ENCODE measurements at regions not wholly inside any gene's neighbourhood (a gene's known extent, or its start where the extent isn't known, plus 50 kb on each side); places are given as distances from the start of the nearest gene placed in this dataset.
"Not testable (repeated sequence)": the region's sequence is repeated elsewhere in the genome, so short reads cannot be mapped to it uniquely, and the experiment has no call there.

DNA sequence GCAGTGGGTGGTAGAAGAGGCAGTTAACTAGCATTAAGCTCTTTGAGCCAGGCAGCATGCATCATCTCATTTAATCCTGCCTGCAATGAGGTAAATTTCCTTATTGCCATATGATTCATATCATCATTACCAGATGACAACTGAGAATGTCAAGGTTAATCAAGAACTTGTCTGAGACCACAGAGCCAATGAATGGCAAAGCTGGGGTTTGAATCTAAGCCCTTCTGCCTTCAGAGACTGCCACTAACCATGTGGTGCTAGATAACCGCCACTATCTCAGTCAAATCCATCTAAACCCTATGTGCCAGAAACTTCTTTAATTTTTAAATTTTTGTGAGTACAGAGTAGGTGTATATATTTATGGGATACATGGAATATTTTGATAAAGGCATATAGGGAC, 77.8 kb upstream of the GRIP1 start (continued):
- TF ChIP-seq, protein P1, sequence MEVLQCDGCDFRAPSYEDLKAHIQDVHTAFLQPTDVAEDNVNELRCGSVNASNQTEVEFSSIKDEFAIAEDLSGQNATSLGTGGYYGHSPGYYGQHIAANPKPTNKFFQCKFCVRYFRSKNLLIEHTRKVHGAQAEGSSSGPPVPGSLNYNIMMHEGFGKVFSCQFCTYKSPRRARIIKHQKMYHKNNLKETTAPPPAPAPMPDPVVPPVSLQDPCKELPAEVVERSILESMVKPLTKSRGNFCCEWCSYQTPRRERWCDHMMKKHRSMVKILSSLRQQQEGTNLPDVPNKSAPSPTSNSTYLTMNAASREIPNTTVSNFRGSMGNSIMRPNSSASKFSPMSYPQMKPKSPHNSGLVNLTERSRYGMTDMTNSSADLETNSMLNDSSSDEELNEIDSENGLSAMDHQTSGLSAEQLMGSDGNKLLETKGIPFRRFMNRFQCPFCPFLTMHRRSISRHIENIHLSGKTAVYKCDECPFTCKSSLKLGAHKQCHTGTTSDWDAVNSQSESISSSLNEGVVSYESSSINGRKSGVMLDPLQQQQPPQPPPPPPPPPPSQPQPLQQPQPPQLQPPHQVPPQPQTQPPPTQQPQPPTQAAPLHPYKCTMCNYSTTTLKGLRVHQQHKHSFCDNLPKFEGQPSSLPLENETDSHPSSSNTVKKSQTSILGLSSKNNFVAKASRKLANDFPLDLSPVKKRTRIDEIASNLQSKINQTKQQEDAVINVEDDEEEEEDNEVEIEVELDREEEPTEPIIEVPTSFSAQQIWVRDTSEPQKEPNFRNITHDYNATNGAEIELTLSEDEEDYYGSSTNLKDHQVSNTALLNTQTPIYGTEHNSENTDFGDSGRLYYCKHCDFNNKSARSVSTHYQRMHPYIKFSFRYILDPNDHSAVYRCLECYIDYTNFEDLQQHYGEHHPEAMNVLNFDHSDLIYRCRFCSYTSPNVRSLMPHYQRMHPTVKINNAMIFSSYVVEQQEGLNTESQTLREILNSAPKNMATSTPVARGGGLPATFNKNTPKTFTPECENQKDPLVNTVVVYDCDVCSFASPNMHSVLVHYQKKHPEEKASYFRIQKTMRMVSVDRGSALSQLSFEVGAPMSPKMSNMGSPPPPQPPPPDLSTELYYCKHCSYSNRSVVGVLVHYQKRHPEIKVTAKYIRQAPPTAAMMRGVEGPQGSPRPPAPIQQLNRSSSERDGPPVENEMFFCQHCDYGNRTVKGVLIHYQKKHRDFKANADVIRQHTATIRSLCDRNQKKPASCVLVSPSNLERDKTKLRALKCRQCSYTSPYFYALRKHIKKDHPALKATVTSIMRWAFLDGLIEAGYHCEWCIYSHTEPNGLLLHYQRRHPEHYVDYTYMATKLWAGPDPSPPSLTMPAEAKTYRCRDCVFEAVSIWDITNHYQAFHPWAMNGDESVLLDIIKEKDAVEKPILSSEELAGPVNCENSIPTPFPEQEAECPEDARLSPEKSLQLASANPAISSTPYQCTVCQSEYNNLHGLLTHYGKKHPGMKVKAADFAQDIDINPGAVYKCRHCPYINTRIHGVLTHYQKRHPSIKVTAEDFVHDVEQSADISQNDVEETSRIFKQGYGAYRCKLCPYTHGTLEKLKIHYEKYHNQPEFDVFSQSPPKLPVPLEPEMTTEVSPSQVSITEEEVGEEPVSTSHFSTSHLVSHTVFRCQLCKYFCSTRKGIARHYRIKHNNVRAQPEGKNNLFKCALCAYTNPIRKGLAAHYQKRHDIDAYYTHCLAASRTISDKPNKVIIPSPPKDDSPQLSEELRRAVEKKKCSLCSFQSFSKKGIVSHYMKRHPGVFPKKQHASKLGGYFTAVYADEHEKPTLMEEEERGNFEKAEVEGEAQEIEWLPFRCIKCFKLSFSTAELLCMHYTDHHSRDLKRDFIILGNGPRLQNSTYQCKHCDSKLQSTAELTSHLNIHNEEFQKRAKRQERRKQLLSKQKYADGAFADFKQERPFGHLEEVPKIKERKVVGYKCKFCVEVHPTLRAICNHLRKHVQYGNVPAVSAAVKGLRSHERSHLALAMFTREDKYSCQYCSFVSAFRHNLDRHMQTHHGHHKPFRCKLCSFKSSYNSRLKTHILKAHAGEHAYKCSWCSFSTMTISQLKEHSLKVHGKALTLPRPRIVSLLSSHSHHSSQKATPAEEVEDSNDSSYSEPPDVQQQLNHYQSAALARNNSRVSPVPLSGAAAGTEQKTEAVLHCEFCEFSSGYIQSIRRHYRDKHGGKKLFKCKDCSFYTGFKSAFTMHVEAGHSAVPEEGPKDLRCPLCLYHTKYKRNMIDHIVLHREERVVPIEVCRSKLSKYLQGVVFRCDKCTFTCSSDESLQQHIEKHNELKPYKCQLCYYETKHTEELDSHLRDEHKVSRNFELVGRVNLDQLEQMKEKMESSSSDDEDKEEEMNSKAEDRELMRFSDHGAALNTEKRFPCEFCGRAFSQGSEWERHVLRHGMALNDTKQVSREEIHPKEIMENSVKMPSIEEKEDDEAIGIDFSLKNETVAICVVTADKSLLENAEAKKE (CRISPR knock-in tag; IDR thresholded peaks at IDR 0.05): no peak
- TF ChIP-seq ZNF331 (CRISPR knock-in tag; IDR thresholded peaks at IDR 0.05; ENCODE audit: low read depth): no peak

DNA sequence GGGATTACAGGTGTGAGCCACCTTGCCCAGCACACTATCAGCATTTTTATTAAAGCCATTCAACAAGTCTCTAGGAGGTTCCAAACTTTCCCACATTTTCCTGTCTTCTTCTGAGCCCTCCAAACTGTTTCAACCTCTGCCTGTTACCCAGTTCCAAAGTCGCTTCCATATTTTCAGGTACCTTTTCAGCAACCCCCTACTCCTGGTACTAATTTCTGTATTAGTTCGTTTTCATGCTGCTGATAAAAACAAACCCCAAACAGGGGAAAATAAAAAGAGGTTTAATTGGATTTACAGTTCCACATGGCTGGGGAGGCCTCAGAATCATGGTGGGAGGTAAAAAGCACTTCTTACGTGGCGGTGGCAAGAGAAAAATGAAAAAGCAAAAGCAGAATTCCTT, 81.2 kb upstream of the GRIP1 start:
- H3K4me2 ChIP-seq; ATAC-seq; H2AFZ ChIP-seq; DNase-seq (ENCODE audit: low spot score); H4K20me1 ChIP-seq (replicated peaks; ENCODE audit: insufficient read depth); H3K27ac Mint-ChIP-seq; H3K4me3 ChIP-seq; H3K27me3 Mint-ChIP-seq (ENCODE audit: insufficient read depth, low read depth, poor library complexity); H3K79me2 ChIP-seq (replicated peaks; ENCODE audit: insufficient read depth); H3K4me1 ChIP-seq (ENCODE audit: insufficient read depth); H3K9me2 ChIP-seq (ENCODE audit: insufficient read depth); H3K36me3 ChIP-seq (ENCODE audit: insufficient read depth); H3K4me3 Mint-ChIP-seq; H3K27me3 ChIP-seq (ENCODE audit: insufficient read depth); H3K4me1 Mint-ChIP-seq; H3F3A ChIP-seq (replicated peaks; ENCODE audit: low read depth); H3K27ac ChIP-seq (ENCODE audit: low read depth): not testable (repeated sequence)
- peaks cover 18% of the 10 kb centered on the region for H3K36me3 Mint-ChIP-seq (ENCODE audit: low read depth)
- peaks cover 18% of the 10 kb centered on the region for H3K9me3 Mint-ChIP-seq

DNA sequence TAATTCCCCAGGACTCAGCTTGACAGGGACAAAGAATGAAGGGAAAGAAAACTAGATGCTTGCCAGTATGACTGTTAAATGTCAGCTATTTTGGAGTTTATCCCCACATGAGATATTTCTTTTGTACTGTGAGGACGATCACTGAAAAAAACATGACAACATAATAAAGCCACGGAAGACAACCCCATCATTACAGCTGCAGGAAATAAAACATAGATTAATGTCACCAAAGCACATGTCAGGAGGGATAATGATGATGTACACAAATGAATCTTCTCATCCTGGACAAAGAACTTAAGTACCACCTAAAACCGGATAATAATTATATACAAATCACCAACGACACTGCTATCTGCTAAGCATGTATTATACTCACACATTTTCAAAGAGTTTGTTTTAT, 84.6 kb upstream of the GRIP1 start:
- Histone ChIP-seq H3F3A (replicated peaks; ENCODE audit: low read depth) (no peaks in the 10 kb centered on the region), H3K36me3 (ENCODE audit: insufficient read depth) (no peaks in the 10 kb centered on the region), H3K4me1 (ENCODE audit: insufficient read depth) (no peaks in the 10 kb centered on the region), H3K9me2 (ENCODE audit: insufficient read depth) (peaks cover 10% of the 10 kb centered on the region; the same call in 1 of the 2 replicates), H2AFZ (no peak overlapping the region), H3K27me3 (ENCODE audit: insufficient read depth) (no peaks in the 10 kb centered on the region), H3K4me2 (no peak overlapping the region), H3K27ac (ENCODE audit: low read depth) (no peak overlapping the region), H3K4me3 (no peak overlapping the region), H3K79me2 (replicated peaks; ENCODE audit: insufficient read depth) (no peaks in the 10 kb centered on the region), H4K20me1 (replicated peaks; ENCODE audit: insufficient read depth) (no peaks in the 10 kb centered on the region)
- Mint-ChIP-seq H3K9me3 (peaks cover 18% of the 10 kb centered on the region), H3K4me3 (no peak overlapping the region), H3K36me3 (ENCODE audit: low read depth) (peaks cover 18% of the 10 kb centered on the region), H3K27me3 (ENCODE audit: insufficient read depth, low read depth, poor library complexity) (no peaks in the 10 kb centered on the region), H3K4me1 (peaks cover 16% of the 10 kb centered on the region), H3K27ac (no peak overlapping the region)
- ATAC-seq (no peak), DNase-seq (ENCODE audit: low spot score) (no peak)
- no peak for TF ChIP-seq NANOG (IDR thresholded peaks at IDR 0.05; ENCODE audit: borderline replicate concordance)
- TF ChIP-seq JUNB (IDR thresholded peaks at IDR 0.05; ENCODE audit: unreplicated experiment): no peak
- no peak for TF ChIP-seq CREB1 (CRISPR knock-in tag; IDR thresholded peaks at IDR 0.05; ENCODE audit: low read depth)
- TF ChIP-seq, protein P1 (CRISPR knock-in tag; IDR thresholded peaks at IDR 0.05): no peak
- no peak for TF ChIP-seq EZH2 (IDR thresholded peaks at IDR 0.05; ENCODE audit: low read depth, unreplicated experiment)
